NCI-H187 (cell line): ENCODE measurements at regions not wholly inside any gene's neighbourhood (a gene's known extent, or its start where the extent isn't known, plus 50 kb on each side); places are given as distances from the start of the nearest gene placed in this dataset.

ENCODE experiments used
- DNase-seq, 2 experiments: peaks; one replicate each; lab custom pipeline; 2025; lab: John Stamatoyannopoulos, UW

DNA sequence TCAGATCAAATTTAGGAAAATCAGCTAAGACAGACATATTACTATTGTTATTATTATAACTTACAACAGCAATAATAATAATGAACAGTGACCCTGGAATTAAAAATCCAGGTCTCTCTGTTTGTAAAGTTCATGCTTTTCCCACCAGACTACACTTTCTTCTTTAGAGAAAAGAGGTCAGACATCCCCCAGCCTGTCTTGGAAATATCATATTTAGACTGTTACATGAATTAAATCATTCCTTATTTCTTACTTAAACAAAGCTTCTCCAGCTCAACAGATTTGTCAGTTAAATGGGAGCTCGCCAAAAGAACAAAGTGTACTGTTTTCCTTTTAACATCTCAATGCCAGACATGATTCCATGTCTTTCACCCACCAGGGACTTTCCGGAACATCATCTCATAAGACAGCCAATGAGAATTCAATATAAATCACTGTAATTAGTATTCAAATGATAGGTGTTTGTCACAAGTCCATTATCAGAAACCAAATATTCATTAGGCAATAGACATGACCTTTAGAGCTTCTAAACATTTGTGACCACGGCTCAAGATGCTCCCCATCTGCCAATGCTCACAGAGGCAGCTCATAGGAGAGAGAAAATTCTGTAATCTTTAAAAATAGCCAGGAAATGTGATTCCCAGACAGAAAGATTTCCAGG lies 351.9 kb downstream of the ENC1 start:
- DNase-seq = no peak

DNA sequence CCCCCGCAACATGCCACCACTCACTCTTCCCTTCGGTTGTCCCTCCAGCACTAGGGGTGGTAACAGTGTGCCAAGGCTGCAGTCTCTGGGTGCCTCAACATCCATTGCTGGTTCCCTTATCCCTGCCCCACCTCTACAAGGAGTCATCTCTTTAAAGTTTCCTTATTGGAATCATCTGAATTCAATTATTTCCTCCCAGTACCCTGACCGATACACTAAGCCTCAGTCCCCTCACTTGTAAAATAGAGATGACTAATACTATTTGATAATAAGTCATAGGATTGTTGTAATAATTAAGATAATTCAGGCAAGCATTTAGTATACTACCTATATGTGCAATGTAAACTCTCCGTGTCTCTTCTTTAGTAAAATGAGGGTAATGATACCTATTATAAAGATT lies 352.5 kb downstream of the ENC1 start:
- DNase-seq = no peak

- DNase-seq = no peak
These were observed 353.5 kb downstream of the ENC1 start for GRCh38 chr5:74286734-74287695.

DNA sequence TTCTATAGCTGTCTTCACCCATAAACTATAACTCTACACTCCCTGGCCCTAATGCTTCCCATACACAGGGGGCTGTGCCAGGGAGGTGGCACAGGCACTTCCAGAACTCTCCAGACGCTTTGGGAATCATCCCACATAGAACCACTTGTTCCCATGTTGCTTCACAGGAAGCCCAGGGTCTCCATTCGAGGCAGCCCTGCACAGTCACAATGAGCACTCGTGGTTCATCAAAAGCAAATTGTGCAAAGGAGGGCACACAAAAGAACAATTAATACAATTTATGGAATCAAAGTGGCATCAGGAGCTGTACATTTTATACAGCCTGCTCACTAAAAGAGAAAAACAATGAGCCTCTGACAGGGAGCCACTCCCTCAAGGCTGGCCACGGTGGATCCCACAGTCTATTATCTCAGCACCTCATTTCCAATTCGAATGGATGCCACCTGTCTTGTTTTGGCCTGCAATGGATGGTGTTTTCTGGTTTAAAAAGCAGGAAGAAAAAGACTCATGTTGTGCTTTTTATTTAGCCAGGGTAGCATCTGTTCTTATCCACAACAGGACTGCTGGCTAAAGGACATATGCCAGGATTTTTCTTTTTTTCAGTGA lies 354.8 kb downstream of the ENC1 start:
- no peak for DNase-seq

DNA sequence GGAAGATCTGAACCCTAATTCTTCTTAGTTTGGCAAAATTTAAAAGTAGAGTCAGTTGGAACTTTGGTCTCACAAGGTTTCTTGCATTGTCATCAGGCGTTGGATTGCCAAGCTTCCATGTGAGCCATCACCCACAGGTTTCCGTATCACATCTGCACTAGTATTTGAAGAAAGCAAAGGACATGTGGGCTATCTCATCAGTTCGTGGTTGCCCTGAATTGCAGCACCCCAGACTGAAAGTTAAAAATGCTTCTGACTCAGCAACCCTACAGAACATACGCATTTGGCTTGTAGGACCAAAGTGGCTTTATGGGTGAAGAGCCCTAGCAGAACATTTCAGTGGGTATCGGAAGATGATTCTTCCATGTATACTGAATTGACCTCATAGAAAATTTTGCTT lies 358.0 kb downstream of the ENC1 start:
- DNase-seq = no peak

- DNase-seq = no peak
These were observed 359.4 kb downstream of the ENC1 start for GRCh38 chr5:74281166-74281565.

DNA sequence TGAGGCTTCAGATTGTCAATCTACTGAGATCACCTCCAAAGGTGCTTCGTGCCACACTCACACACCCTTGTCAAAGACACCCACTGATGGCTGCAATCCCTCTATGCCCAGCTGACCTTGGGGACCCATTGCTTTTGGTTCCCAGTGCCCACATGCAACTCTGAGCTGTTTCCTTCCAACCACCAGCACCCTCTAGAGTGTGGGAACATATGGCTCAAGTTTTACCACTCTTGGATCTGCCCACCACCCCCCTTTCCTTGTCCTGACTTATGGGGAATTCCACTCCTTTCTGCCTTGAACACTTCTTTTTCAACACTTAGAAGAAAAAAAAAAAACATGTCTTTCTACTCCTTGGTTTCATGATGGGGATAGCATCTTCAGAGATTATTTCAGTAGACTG lies 360.2 kb downstream of the ENC1 start:
- DNase-seq = no peak

- no peak for DNase-seq
These were observed 361.3 kb downstream of the ENC1 start for GRCh38 chr5:74279244-74279643.

GRCh38 chr5:74277418-74277817 lies 363.1 kb downstream of the ENC1 start:
- DNase-seq = no peak

DNA sequence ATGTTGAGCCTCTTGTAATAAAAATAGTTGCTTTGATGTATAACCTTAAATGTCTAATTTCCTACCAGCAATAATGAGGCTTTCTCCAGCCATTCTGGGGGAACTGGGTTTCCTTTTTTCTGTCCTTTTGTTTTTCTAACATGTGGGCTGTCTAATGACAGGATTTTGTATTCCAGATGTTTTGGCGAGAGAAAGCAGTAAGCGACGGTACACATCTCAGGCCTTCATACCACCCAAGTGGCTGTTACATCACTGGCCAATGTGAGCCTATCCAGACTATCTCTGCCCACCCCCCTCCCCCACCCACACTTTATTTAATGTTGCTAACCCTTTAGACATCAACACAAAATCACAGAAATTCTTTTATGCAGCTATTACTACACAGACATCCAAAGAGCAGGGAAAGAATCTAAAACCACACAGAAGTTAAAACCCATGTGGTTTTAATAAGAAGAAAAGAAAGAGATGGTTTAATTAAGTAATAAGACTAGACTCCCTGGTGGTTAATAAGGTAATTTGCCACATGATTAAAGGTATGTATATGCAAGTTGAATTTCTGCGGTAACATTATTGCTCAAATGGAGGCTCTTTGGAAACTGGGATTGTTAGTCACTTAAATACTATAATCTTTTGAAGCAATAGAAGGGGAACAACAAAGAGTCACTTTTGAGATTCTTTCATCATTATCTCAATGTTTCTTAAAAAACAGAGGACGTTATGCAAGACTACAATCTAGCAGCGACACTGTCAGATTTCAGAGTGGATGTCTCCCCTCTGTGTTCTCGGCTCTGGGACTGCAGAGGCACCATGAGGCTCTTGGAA lies 365.1 kb downstream of the ENC1 start:
- DNase-seq = no peak

GRCh38 chr5:74274326-74274725 lies 366.2 kb downstream of the ENC1 start:
- DNase-seq = no peak

- DNase-seq = no peak
These were observed 367.6 kb downstream of the ENC1 start for GRCh38 chr5:74272831-74273451.

DNA sequence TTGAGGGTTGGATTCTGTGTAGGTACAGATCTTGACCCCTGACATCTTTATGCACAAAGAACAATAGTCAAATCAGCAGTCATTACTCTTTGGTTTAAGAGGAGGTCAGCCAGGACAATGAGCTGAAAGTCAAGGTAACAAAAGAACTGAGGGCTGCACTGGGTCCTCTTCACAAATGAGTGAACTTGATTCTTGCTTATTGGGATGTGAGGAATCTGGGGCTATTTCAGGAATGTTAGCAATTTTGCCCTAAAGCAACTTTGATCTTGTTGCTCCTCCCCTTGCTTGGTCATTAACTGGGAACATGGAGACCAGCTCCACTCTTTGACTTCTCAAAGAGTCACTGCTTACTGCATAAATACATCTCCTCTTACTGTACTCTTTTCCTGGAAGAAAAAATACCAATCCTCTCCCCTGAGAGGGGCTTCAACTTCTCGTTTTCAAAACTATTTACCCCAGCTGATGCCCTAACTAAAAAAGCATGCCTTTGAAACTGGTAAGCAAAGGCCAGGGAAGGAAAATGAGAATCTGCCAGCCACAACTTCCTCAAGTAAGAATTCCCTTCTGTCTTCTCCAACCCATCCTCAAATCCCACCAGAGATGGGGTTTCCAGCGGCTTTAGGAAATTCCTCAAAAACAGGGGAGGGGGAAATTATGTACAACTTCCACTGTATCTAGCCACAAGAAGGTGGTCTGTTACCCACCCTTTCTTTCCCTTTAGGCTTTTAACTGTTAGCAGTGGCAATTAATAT lies 368.3 kb downstream of the ENC1 start:
- no peak for DNase-seq

DNA sequence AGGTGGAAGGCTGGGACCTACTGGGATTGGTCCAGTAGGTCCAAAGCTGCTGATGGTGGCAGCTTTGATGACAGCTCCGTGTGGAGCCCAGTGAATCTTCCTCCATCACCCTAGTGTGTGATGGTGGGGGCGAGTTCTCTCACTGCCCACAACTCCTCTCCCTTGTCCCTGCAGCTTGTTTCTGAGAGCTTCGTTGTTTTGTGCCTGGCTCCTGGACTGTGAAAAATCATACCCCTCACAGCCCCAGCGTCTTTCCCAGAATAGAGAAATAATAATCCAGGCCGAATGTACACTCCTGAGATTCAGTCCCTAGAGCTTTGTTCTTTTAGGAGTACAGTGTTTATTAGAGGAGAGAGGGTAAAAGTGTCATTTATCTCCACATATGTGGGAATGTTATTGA lies 372.2 kb downstream of the ENC1 start:
- DNase-seq = no peak

DNA sequence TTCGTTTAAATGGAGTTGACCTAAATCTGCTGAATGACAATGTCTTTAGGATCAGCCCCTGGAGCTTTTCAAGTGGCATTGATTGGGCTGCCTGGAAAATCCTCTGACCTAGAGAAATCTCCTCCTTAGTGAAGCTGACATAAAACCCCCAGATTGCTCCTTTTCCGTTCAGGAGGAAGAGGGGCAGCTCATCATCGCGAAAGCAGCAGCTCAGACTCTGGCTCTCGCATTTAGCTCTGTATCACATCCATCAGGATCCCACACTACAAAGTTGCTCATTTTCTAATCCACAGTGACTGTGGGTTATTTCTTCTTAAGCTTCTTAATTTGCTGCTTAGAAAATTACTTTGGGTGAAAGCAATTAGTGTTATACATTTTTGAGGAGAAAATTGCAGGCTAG lies 373.7 kb downstream of the ENC1 start:
- no peak for DNase-seq

DNA sequence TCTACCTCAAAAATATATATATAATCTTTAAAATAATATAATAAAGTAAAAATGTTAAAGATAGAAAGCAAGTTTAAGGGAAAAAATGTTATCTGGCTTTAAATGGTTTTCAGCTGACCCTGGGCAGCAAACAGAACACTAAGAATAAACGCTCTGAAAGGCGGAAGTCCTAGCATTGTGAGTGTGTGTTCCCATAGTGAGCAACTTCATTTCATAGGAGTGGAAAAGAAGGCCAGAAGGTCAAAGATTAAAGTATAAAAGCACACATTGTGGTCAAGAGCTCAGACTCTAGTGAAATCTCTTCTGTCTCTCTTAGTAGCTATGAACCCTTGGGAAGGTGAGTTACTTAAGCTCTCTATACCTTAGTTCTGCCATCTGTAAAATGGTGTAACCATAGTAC lies 374.4 kb downstream of the ENC1 start:
- DNase-seq = no peak

DNA sequence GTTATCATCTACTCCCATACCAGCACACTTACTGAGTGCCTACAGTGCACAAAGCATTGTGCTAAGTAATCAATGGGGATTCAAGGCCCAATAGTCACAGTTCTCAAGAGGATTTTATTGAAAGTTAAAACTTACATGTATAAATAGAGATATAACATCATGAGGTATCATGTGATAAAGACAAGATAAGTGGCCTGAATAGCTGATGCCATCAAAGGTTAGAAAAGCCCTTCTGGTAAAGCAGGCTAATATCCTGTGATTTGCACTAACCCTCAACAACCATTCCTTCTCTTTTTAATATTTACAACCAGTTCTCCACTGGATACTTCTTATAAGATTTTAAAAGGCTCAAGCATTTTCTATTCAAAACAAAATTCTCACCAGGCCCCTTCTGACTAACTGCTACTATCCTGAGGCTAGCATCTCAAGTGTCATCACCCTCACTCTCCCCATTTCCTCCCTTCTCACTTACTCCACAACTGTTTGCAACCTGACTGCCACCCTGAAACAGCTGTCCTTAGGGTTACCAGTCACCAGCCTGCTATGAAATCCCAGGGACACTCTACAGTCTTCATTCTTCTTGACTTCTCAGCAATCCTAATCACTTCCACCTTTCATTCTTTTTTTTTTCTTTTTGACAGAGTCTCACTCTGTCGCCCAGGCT lies 377.9 kb downstream of the ENC1 start:
- no peak for DNase-seq

- DNase-seq = no peak
These were observed 378.7 kb downstream of the ENC1 start for GRCh38 chr5:74261866-74262265.

DNA sequence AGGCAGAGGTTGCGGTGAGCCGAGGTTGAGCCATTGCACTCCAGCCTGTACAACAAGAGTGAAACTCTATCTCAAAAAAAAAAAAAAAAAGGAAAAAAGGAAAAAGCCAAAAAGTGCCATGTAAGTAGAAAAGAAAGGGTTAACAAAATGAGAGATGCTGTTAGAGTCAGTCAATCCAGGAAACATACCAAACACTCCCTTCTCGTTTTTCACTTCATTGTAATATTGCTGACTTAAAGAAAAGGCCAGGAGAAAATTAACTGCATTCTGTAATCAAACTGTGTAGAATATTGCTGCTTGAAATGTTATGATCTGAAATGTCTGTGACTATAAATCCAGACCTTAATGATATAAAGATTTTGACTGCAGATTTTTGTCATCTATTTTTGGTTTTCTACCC lies 379.1 kb downstream of the ENC1 start:
- DNase-seq = no peak

GRCh38 chr5:74259572-74259971 lies 381.0 kb downstream of the ENC1 start:
- no peak for DNase-seq

DNA sequence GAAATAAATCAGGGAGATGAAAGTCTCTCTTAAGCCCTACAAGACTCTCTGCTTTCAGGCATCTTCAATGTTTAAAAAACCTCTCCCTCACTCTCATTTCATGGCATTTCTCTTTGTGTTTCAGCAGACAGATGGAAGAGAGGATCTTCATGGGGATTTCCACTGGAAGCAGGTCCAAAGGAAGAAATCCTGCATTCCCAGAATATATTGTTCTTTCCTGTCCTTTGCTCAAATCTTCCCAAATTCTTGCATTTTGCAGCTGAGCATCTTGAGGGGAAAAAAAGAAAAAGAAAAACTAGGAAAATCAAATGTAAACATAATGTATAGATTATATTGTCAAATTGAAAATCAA lies 382.2 kb downstream of the ENC1 start:
- no peak for DNase-seq
